ENCODE measurements at regions not wholly inside any gene's neighbourhood (a gene's known extent, or its start where the extent isn't known, plus 50 kb on each side); places are given as distances from the start of the nearest gene placed in this dataset.

- TF ChIP-seq CTCF (optimal IDR thresholded peaks at IDR 0.05 in 1 of 3, IDR thresholded peaks at IDR 0.05 in 1 of 3, conservative IDR thresholded peaks at IDR 0.05 in 1 of 3; ENCODE audit: extremely low read depth in 1 of 3, insufficient read depth in 2 of 3, low read length in 3 of 3) (no peak), EZH2 (IDR thresholded peaks at IDR 0.05; ENCODE audit: low read length) (no peak)
Observed at GRCh38 chr15:95591270-95591669, 739.2 kb upstream of the NR2F2 start.

Measured in keratinocyte (primary cell).